HCT116 (cell line): ENCODE measurements at regions not wholly inside any gene's neighbourhood (a gene's known extent, or its start where the extent isn't known, plus 50 kb on each side); places are given as distances from the start of the nearest gene placed in this dataset.

Experiments
- CEBPB ChIP-seq: IDR thresholded peaks from 2 replicates; pipeline ENCODE4 v1.6.1; 2012; ENCODE audit warnings: low read depth
- CTCF ChIP-seq, 3 experiments: fragments of 200-600 bp in 1 of 3; sonication (generic) in 1 of 3; IDR thresholded peaks in 2 of 3; conservative IDR thresholded peaks in 1 of 3; 2 replicates each; pipeline ENCODE4 v1.5.1; 2012 to 2017; ENCODE audit warnings: low read depth in 2 of 3, low read length in 2 of 3, antibody characterized with exemption in 1 of 3, borderline replicate concordance in 1 of 3, control low read depth in 1 of 3, mild to moderate bottlenecking in 1 of 3, mixed read lengths in 1 of 3, mixed run types in 1 of 3, moderate library complexity in 1 of 3; ENCODE audit not compliant: insufficient read depth in 1 of 3
- MAX ChIP-seq: IDR thresholded peaks from 2 replicates; pipeline ENCODE4 v1.6.1; 2012
- POLR2AphosphoS5 ChIP-seq: IDR thresholded peaks from 2 replicates; pipeline ENCODE4 v1.6.1; 2011; ENCODE audit warnings: mild to moderate bottlenecking, low read depth, low read length, moderate library complexity
- RAD21 ChIP-seq: IDR thresholded peaks from 2 replicates; pipeline ENCODE4 v1.6.1; 2012; ENCODE audit warnings: low read depth, mild to moderate bottlenecking
- SP1 ChIP-seq: IDR thresholded peaks from 2 replicates; pipeline ENCODE4 v1.6.1; 2012; ENCODE audit warnings: low read depth
- TCF7L2 ChIP-seq: IDR thresholded peaks from 2 replicates; pipeline ENCODE4 v1.7.0; 2011; ENCODE audit warnings: borderline replicate concordance, inconsistent platforms; ENCODE audit not compliant: insufficient read depth, insufficient read length; ENCODE audit errors: extremely low read depth
- ZNF274 ChIP-seq: fragments of 200-500 bp; sonication (Bioruptor generic); IDR thresholded peaks from 2 replicates; pipeline ENCODE4 v1.6.1; 2014; ENCODE audit warnings: mild to moderate bottlenecking, low read depth, low read length, inconsistent platforms

- no peak for TF ChIP-seq ZNF274
- no peak for TF ChIP-seq POLR2AphosphoS5
- no peak for TF ChIP-seq RAD21
- no peak for TF ChIP-seq CTCF (IDR thresholded peaks at IDR 0.05 in 2 of 3, conservative IDR thresholded peaks at IDR 0.05 in 1 of 3; ENCODE audit: borderline replicate concordance in 1 of 3, insufficient read depth in 1 of 3, low read depth in 2 of 3, low read length in 2 of 3)
- TF ChIP-seq MAX = no peak
- no peak for TF ChIP-seq TCF7L2
- no peak for TF ChIP-seq CEBPB
- no peak for TF ChIP-seq SP1
Observed at GRCh38 chr22:22433770-22434169, 74.8 kb downstream of the ZNF280B start.
